Neutrophil (primary cell): ENCODE measurements at regions not wholly inside any gene's neighbourhood (a gene's known extent, or its start where the extent isn't known, plus 50 kb on each side); places are given as distances from the start of the nearest gene placed in this dataset.
"Not testable (repeated sequence)": the region's sequence is repeated elsewhere in the genome, so short reads cannot be mapped to it uniquely, and the experiment has no call there.

Experiments used
- H3K27ac ChIP-seq: fragments of 200-600 bp; sonication (generic); 2 replicates; pipeline ENCODE4 v1.5.1; 2016; ENCODE audit warnings: mild to moderate bottlenecking, moderate library complexity
- H3K27me3 ChIP-seq: fragments of 200-600 bp; sonication (generic); 2 replicates; pipeline ENCODE4 v1.6.0; 2016; ENCODE audit warnings: mild to moderate bottlenecking
- H3K36me3 ChIP-seq: fragments of 200-600 bp; sonication (generic); 2 replicates; pipeline ENCODE4 v1.5.1; 2017
- H3K4me1 ChIP-seq, 2 experiments: fragments of 200-600 bp in 1 of 2; sonication (generic) in 1 of 2; 1 replicate in 1 of 2; 2 replicates in 1 of 2; pipeline versions ENCODE4 v1.5.1 to v1.6.1; 2013 to 2016; ENCODE audit warnings: low read depth in 1 of 2, low read length in 1 of 2, mild to moderate bottlenecking in 1 of 2, moderate library complexity in 1 of 2; ENCODE audit not compliant: control insufficient read depth in 1 of 2, insufficient read depth in 1 of 2
- H3K4me3 ChIP-seq, 2 experiments: fragments of 200-600 bp in 1 of 2; sonication (generic) in 1 of 2; 1 replicate in 1 of 2; 2 replicates in 1 of 2; pipeline ENCODE4 v1.5.1; 2013 to 2016; ENCODE audit warnings: low read depth in 1 of 2, low read length in 1 of 2, mild to moderate bottlenecking in 1 of 2, moderate library complexity in 1 of 2
- H3K9me3 ChIP-seq: fragments of 200-600 bp; sonication (generic); 2 replicates; pipeline ENCODE4 v1.5.1; 2016
- TF ChIP-seq, protein P1 (sequence below): fragments of 200-600 bp; sonication (generic); IDR thresholded peaks from 2 replicates; pipeline ENCODE4 v1.5.1; 2016; ENCODE audit warnings: antibody characterized with exemption

DNA sequence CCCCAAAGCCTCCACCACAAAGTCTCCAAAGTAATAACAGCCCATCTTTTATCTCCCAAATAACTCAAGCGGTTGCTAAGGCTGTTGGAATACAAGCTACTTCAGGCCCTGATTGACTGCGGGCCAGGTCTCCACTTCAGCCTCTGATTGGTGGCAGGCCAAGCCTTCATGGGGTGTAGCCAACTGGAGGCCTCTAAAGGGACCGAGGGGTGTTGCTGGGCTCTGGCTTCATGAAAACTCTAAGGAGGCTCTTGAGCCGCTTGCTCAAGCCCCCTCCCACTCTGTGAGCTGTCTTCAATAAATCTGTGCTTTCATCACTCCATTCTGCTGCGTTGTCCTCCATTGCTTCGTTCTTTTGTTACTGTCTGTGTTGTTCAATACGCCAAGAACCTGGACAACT lies 487.2 kb downstream of the XYLT1 start:
- Histone ChIP-seq H3K4me1 (no peaks in the 10 kb centered on the region), H3K36me3 (no peaks in the 10 kb centered on the region), H3K4me3 (no peak overlapping the region), H3K27me3 (no peaks in the 10 kb centered on the region), H3K27ac (no peak overlapping the region), H3K9me3 (no peaks in the 10 kb centered on the region)
- TF ChIP-seq, protein P1, sequence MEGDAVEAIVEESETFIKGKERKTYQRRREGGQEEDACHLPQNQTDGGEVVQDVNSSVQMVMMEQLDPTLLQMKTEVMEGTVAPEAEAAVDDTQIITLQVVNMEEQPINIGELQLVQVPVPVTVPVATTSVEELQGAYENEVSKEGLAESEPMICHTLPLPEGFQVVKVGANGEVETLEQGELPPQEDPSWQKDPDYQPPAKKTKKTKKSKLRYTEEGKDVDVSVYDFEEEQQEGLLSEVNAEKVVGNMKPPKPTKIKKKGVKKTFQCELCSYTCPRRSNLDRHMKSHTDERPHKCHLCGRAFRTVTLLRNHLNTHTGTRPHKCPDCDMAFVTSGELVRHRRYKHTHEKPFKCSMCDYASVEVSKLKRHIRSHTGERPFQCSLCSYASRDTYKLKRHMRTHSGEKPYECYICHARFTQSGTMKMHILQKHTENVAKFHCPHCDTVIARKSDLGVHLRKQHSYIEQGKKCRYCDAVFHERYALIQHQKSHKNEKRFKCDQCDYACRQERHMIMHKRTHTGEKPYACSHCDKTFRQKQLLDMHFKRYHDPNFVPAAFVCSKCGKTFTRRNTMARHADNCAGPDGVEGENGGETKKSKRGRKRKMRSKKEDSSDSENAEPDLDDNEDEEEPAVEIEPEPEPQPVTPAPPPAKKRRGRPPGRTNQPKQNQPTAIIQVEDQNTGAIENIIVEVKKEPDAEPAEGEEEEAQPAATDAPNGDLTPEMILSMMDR = no peak

- H3K27ac ChIP-seq, H3K9me3 ChIP-seq, H3K4me3 ChIP-seq, H3K27me3 ChIP-seq, H3K4me1 ChIP-seq, H3K36me3 ChIP-seq: not testable (repeated sequence)
Observed at GRCh38 chr16:16984091-16984490, 486.7 kb downstream of the XYLT1 start.

DNA sequence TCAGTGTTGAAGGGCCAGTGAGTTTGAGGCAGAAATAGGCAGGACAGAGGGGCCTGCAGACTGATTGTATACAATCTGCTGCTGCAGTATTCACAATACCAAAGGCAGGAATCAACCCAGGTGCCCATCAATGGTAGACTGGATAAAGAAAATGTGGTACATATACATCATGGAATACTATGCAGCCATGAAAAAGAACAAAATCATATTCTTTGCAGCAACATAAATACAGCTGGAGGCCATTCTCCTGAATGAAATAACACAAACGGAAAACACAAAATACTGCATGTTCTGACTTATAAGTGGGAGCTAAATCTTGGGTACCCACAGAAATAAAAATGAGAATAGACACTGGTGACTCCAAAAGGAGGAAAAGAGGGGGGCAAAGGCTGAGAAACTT lies 485.1 kb downstream of the XYLT1 start:
- no peaks in the 10 kb centered on the region for H3K9me3 ChIP-seq
- H3K27ac ChIP-seq = no peak overlapping the region
- H3K4me3 ChIP-seq = no peak overlapping the region
- no peaks in the 10 kb centered on the region for H3K27me3 ChIP-seq
- TF ChIP-seq, protein P1 = no peak
- no peaks in the 10 kb centered on the region for H3K4me1 ChIP-seq
- no peaks in the 10 kb centered on the region for H3K36me3 ChIP-seq

DNA sequence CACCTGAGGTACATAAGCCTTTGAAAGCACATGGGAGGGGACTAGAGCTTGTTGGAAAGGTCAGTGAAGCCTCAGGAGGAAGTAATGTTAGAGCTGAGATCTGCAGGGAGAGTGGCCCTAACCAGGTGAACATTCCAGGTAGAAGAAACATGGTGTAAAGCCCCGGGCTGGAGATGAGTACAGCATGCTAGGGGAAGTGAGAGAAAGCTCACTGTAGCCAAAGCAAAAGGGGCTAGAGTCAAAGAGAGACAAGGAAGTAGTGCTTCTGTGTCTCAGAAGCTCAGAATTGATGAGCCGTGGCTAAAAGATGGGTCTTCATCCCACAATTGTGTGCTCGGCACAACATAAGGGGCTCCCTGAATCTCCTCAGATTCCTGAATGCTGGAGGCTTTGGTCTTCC lies 481.8 kb downstream of the XYLT1 start:
- Histone ChIP-seq H3K4me3 (no peak overlapping the region), H3K4me1 (peaks cover 5 to 12% of the 10 kb centered on the region in 2 experiments), H3K27me3 (no peaks in the 10 kb centered on the region), H3K27ac (no peak overlapping the region), H3K9me3 (no peaks in the 10 kb centered on the region), H3K36me3 (no peaks in the 10 kb centered on the region)
- TF ChIP-seq, protein P1 = no peak

DNA sequence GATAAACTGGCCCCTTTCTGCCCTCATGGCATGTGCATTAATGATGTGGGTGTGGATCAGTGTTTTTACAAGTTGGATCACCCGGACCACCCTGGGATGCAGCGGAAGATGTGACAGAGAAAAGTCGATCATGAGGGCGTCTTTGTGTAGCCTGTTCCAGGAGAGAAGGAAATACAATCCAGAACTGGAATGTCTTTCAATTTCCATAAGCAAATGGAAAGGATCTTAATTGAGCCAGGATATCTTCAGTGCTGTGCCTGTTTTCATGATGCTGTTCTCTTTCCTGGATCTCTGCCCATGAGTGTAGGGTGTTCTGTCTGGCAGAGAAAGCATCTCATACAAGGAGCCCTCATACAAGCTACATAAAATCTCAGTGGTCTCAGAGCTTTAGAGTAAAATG lies 481.4 kb downstream of the XYLT1 start:
- no peaks in the 10 kb centered on the region for H3K27me3 ChIP-seq
- no peak overlapping the region for H3K4me3 ChIP-seq
- TF ChIP-seq, protein P1 = no peak
- H3K9me3 ChIP-seq = no peaks in the 10 kb centered on the region
- no peak overlapping the region for H3K27ac ChIP-seq
- H3K36me3 ChIP-seq = no peaks in the 10 kb centered on the region
- peaks cover 5 to 14% of the 10 kb centered on the region in 2 experiments for H3K4me1 ChIP-seq

- Histone ChIP-seq H3K9me3 (no peaks in the 10 kb centered on the region), H3K27ac (no peak overlapping the region), H3K36me3 (no peaks in the 10 kb centered on the region), H3K27me3 (no peaks in the 10 kb centered on the region), H3K4me1 (peaks cover 5 to 14% of the 10 kb centered on the region in 2 experiments), H3K4me3 (no peak overlapping the region)
- TF ChIP-seq, protein P1 = no peak
Observed at GRCh38 chr16:16991711-16992110, 479.0 kb downstream of the XYLT1 start.
